GM12878 (cell line): ENCODE measurements at regions not wholly inside any gene's neighbourhood (a gene's known extent, or its start where the extent isn't known, plus 50 kb on each side); places are given as distances from the start of the nearest gene placed in this dataset.

Source experiments
- ATAC-seq: fragments of 200-7000 bp; cut with Tn5 transposase; 3 replicates; pipeline ENCODE4 v1.9.1; 2020; ENCODE audit warnings: mild to moderate bottlenecking, moderate library complexity
- BruUV-seq: library from RNA; stranded (reverse); fragments of 400-500 nt; replicated peaks from 2 replicates; lab custom pipeline; 2021; lab: Mats Ljungman, UMichigan
- CTCF ChIA-PET: fragments of 300-600 bp; sonication (Branson Sonifier 250); formaldehyde crosslinking; extraction: SDS; loops from one replicate; lab custom pipeline; 2021; ENCODE audit warnings: inconsistent platforms; lab: Yijun Ruan, JAX
- POLR2A ChIA-PET: fragments of 350-600 bp; formaldehyde crosslinking; extraction: SDS; loops from one replicate; lab custom pipeline; 2021; ENCODE audit warnings: inconsistent platforms; lab: Charles Lee
- RAD21 ChIA-PET: fragments of 300-600 bp; sonication (Branson Sonifier 250); formaldehyde crosslinking; loops from one replicate; lab custom pipeline; 2023; ENCODE audit warnings: antibody characterized with exemption; ENCODE audit not compliant: unreplicated experiment; lab: Charles Lee
- SMC1A ChIA-PET: fragments of 300-600 bp; sonication (Branson Sonifier 250); formaldehyde crosslinking; loops from one replicate; lab custom pipeline; 2023; ENCODE audit not compliant: unreplicated experiment, uncharacterized antibody; lab: Charles Lee
- DNase-seq: peaks from one replicate; pipeline ENCODE4 v3.0.0-alpha.2; 2011; ENCODE audit warnings: low read depth, low spot score
- FAIRE-seq: peaks from 3 replicates; lab custom pipeline; 2011; peaks lifted over from hg19 to GRCh38; lab: Jason Lieb, UNC
- H2AFZ ChIP-seq: 2 replicates; pipeline ENCODE4 v1.6.0; 2011; ENCODE audit warnings: low read depth, low read length, control low read depth; ENCODE audit not compliant: control insufficient read depth
- H3K27ac ChIP-seq: 2 replicates; pipeline ENCODE4 v1.5.1; 2011; ENCODE audit warnings: control low read depth; ENCODE audit not compliant: control insufficient read depth, insufficient read depth
- H3K27me3 ChIP-seq, 2 experiments: replicated peaks in 1 of 2; 2 replicates each; pipeline versions ENCODE4 v1.6.0 to v1.6.1; 2011; ENCODE audit warnings: low read length in 1 of 2; ENCODE audit not compliant: control insufficient read depth in 2 of 2, insufficient read depth in 2 of 2
- H3K36me3 ChIP-seq, 2 experiments: 2 replicates each; pipeline ENCODE4 v1.5.1; 2011; ENCODE audit warnings: low read length in 1 of 2; ENCODE audit not compliant: control insufficient read depth in 2 of 2, insufficient read depth in 2 of 2
- H3K4me1 ChIP-seq: 2 replicates; pipeline ENCODE4 v1.6.1; 2011; ENCODE audit warnings: mild to moderate bottlenecking, low read length, moderate library complexity, mixed read lengths; ENCODE audit not compliant: control insufficient read depth, insufficient read depth
- H3K4me2 ChIP-seq: 2 replicates; pipeline ENCODE4 v1.6.0; 2011; ENCODE audit warnings: control low read depth; ENCODE audit not compliant: control insufficient read depth, insufficient read depth
- H3K4me3 ChIP-seq: fragments of 200-600 bp; sonication (generic); 2 replicates; pipeline ENCODE4 v1.5.1; 2016
- H3K79me2 ChIP-seq: 2 replicates; pipeline ENCODE4 v1.6.0; 2011; ENCODE audit warnings: low read length; ENCODE audit not compliant: control insufficient read depth, insufficient read depth
- H3K9ac ChIP-seq: 2 replicates; pipeline ENCODE4 v1.8.0; 2011; ENCODE audit warnings: low read length, control low read depth, mixed read lengths; ENCODE audit not compliant: control insufficient read depth, insufficient read depth
- H3K9me3 ChIP-seq: replicated peaks from 3 replicates; pipeline ENCODE4 v1.5.1; 2011; ENCODE audit warnings: mild to moderate bottlenecking, low read length; ENCODE audit not compliant: control insufficient read depth, insufficient read depth
- H4K20me1 ChIP-seq: 2 replicates; pipeline ENCODE4 v1.6.0; 2011; ENCODE audit not compliant: control insufficient read depth, insufficient read depth
- BACH1 ChIP-seq: fragments of 450-650 bp; IDR thresholded peaks from 2 replicates; pipeline ENCODE4 v1.6.1; 2017; ENCODE audit warnings: mild to moderate bottlenecking, borderline replicate concordance
- BHLHE40 ChIP-seq, 2 experiments: fragments of 450-650 bp in 1 of 2; IDR thresholded peaks; 2 replicates each; pipeline ENCODE4 v1.6.1; 2011 to 2017; ENCODE audit warnings: low read depth in 2 of 2, borderline replicate concordance in 1 of 2, improper control_type of control experiment in 1 of 2, low read length in 1 of 2, mild to moderate bottlenecking in 1 of 2
- CBX3 ChIP-seq: fragments of 200-600 bp; sonication (generic); IDR thresholded peaks from 2 replicates; pipeline ENCODE4 v1.6.1; 2016; ENCODE audit warnings: low read depth, borderline replicate concordance
- CHD4 ChIP-seq: fragments of 200-600 bp; sonication (generic); IDR thresholded peaks from 2 replicates; pipeline ENCODE4 v1.6.1; 2016; ENCODE audit warnings: mild to moderate bottlenecking
- CUX1 ChIP-seq: IDR thresholded peaks from 2 replicates; pipeline ENCODE4 v1.6.1; 2012; ENCODE audit warnings: improper control_type of control experiment, low read depth, low read length; ENCODE audit not compliant: insufficient replicate concordance
- HDAC2 ChIP-seq: fragments of 200-600 bp; sonication (generic); IDR thresholded peaks from 2 replicates; pipeline ENCODE4 v1.6.1; 2017
- HDGF ChIP-seq: fragments of 450-650 bp; IDR thresholded peaks from 2 replicates; pipeline ENCODE4 v1.6.1; 2016; ENCODE audit warnings: antibody characterized with exemption
- MEF2A ChIP-seq: IDR thresholded peaks from 2 replicates; pipeline ENCODE4 v1.6.1; 2011; ENCODE audit warnings: low read depth, mild to moderate bottlenecking, low read length, moderate library complexity; ENCODE audit not compliant: insufficient read depth
- MYB ChIP-seq: fragments of 150-350 bp; IDR thresholded peaks from 2 replicates; pipeline ENCODE4 v1.6.1; 2014; ENCODE audit warnings: mild to moderate bottlenecking, low read depth, low read length, borderline replicate concordance
- RCOR1 ChIP-seq: conservative IDR thresholded peaks from 2 replicates; pipeline ENCODE4 v1.6.1; 2012; ENCODE audit warnings: low read depth, low read length, improper control_type of control experiment
- SREBF1 ChIP-seq: IDR thresholded peaks from 2 replicates; pipeline ENCODE4 v1.6.1; 2012; ENCODE audit warnings: mild to moderate bottlenecking, low read length
- YBX1 ChIP-seq: fragments of 450-650 bp; IDR thresholded peaks from 2 replicates; pipeline ENCODE4 v1.6.1; 2016; ENCODE audit warnings: antibody characterized with exemption
- ZNF207 ChIP-seq: fragments of 450-650 bp; IDR thresholded peaks from 2 replicates; pipeline ENCODE4 v1.6.1; 2014; ENCODE audit warnings: antibody characterized with exemption, mild to moderate bottlenecking, borderline replicate concordance
- ZNF592 ChIP-seq: fragments of 450-650 bp; IDR thresholded peaks from 2 replicates; pipeline ENCODE4 v1.6.1; 2017; ENCODE audit warnings: mild to moderate bottlenecking, moderate library complexity
- ZNF622 ChIP-seq: fragments of 450-650 bp; IDR thresholded peaks from 2 replicates; pipeline ENCODE4 v1.6.1; 2017; ENCODE audit warnings: mild to moderate bottlenecking, inconsistent platforms
- WGBS: methylation state at CpG from one replicate; pipeline ENCODE4 v1.1.6; 2016; ENCODE audit warnings: low lambda C conversion rate; ENCODE audit not compliant: insufficient replicate concordance, insufficient coverage; ENCODE audit errors: missing lambda C conversion rate; 5-methylcytosine and 5-hydroxymethylcytosine counted together
- in situ Hi-C: fragments of 300-500 bp; cut with MboI; formaldehyde crosslinking; loops from 9 replicates; pipeline ENCODE4 v1.14.3; 2018; ENCODE audit warnings: mixed read lengths
- intact Hi-C: fragments of 100-400 bp; cut with micrococcal nuclease; formaldehyde crosslinking; loops from one replicate; pipeline ENCODE4 v1.14.2; 2022; ENCODE audit not compliant: unreplicated experiment

- TF ChIP-seq CUX1 (no peak), BACH1 (no peak)
These were observed 221.0 kb downstream of the ANKRD50 start (continued) for GRCh38 chr4:124491361-124492145.

- H3K27ac ChIP-seq, result no peak overlapping the region
- FAIRE-seq (no peak), DNase-seq (no peak), ATAC-seq (no peak)
- no peak overlapping the region for H2AFZ ChIP-seq
- BruUV-seq, result no TSS peak
- no peaks in the 10 kb centered on the region for H3K27me3 ChIP-seq
- in situ Hi-C loops (no loop called here), intact Hi-C loops (no loop called here)
- SMC1A ChIA-PET, result no interaction called here
- H3K9me3 ChIP-seq, result no peaks in the 10 kb centered on the region
- H3K4me3 ChIP-seq, result no peak overlapping the region
- POLR2A ChIA-PET, result no interaction called here
- no peaks in the 10 kb centered on the region for H3K79me2 ChIP-seq
- H3K36me3 ChIP-seq, result no peaks in the 10 kb centered on the region
- H3K9ac ChIP-seq, result no peak overlapping the region
- CTCF ChIA-PET, result interaction anchor here (0.6 kb wide), 1 partner anchor 737 kb away, joined by 3 read pairs; no protein-coding TSS in a partner anchor
- WGBS, result 0% methylated on average over 3 of the region's 3 CpGs
- no peaks in the 10 kb centered on the region for H3K4me1 ChIP-seq
- no peak overlapping the region for H3K4me2 ChIP-seq
- RAD21 ChIA-PET, result no interaction called here
- no peaks in the 10 kb centered on the region for H4K20me1 ChIP-seq
- TF ChIP-seq MEF2A, result no peak
- TF ChIP-seq ZNF622, result no peak
- no peak for TF ChIP-seq YBX1
- no peak for TF ChIP-seq ZNF207
- no peak for TF ChIP-seq CHD4
- TF ChIP-seq ZNF592, result no peak
- TF ChIP-seq SREBF1, result no peak
- no peak for TF ChIP-seq RCOR1
- no peak for TF ChIP-seq MYB
- TF ChIP-seq HDGF, result no peak
- TF ChIP-seq CBX3, result no peak
- TF ChIP-seq BHLHE40 (IDR thresholded peaks at IDR 0.05; ENCODE audit: borderline replicate concordance in 1 of 2, low read depth in 2 of 2, low read length in 1 of 2), result no peak
- TF ChIP-seq HDAC2, result no peak
These were observed 213.3 kb downstream of the ANKRD50 start for GRCh38 chr4:124499261-124499660.
